Panc1 (cell line): ENCODE measurements at regions not wholly inside any gene's neighbourhood (a gene's known extent, or its start where the extent isn't known, plus 50 kb on each side); places are given as distances from the start of the nearest gene placed in this dataset.

Source experiments
- ATAC-seq: fragments of 200-7000 bp; cut with Tn5 transposase; 2 replicates; pipeline ENCODE4 v1.9.1; 2020; ENCODE audit warnings: mild to moderate bottlenecking, moderate library complexity
- BruUV-seq: library from RNA; stranded (reverse); fragments of 400-500 nt; replicated peaks from 2 replicates; lab custom pipeline; 2021; lab: Mats Ljungman, UMichigan
- CTCF ChIA-PET: fragments of 300-600 bp; sonication (Branson Sonifier 250); formaldehyde crosslinking; loops from one replicate; lab custom pipeline; 2022; ENCODE audit warnings: antibody characterized with exemption; lab: Charles Lee
- POLR2A ChIA-PET: fragments of 300-600 bp; sonication (Branson Sonifier 250); formaldehyde crosslinking; loops from one replicate; lab custom pipeline; 2022; ENCODE audit warnings: antibody characterized with exemption; lab: Charles Lee
- DNase-seq: peaks from one replicate; pipeline ENCODE4 v3.0.0-alpha.2; 2010; ENCODE audit warnings: low read depth, low spot score
- H3K27ac ChIP-seq: 2 replicates; pipeline ENCODE4 v1.5.1; 2011; ENCODE audit warnings: mild to moderate bottlenecking, low read length, inconsistent platforms
- H3K27me3 ChIP-seq: fragments of 200-500 bp; sonication (Bioruptor generic); 2 replicates; pipeline ENCODE4 v1.6.0; 2014; ENCODE audit warnings: low read length, inconsistent platforms; ENCODE audit not compliant: control insufficient read depth, insufficient read depth
- H3K36me3 ChIP-seq: fragments of 200-500 bp; sonication (Bioruptor generic); 2 replicates; pipeline ENCODE4 v1.5.1; 2014; ENCODE audit warnings: inconsistent platforms, mild to moderate bottlenecking, low read length, moderate library complexity; ENCODE audit not compliant: control insufficient read depth, insufficient read depth
- H3K4me1 ChIP-seq: 2 replicates; pipeline ENCODE4 v1.5.1; 2011; ENCODE audit warnings: inconsistent platforms, mild to moderate bottlenecking, low read length, moderate library complexity; ENCODE audit not compliant: control insufficient read depth, insufficient read depth
- H3K4me3 ChIP-seq, 2 experiments: 2 replicates each; pipeline ENCODE4 v1.5.1; 2011 to 2012; ENCODE audit warnings: low read depth in 2 of 2, low read length in 2 of 2, mild to moderate bottlenecking in 2 of 2, inconsistent platforms in 1 of 2, moderate library complexity in 1 of 2
- H3K9me3 ChIP-seq: fragments of 200-500 bp; sonication (Bioruptor generic); 2 replicates; pipeline ENCODE4 v1.5.1; 2014; ENCODE audit warnings: low read depth, mild to moderate bottlenecking, inconsistent platforms, low read length, moderate library complexity; ENCODE audit not compliant: control insufficient read depth, insufficient read depth
- POLR2AphosphoS5 ChIP-seq: IDR thresholded peaks from 2 replicates; pipeline ENCODE4 v1.6.1; 2012; ENCODE audit warnings: mild to moderate bottlenecking, low read depth, low read length, moderate library complexity
- REST ChIP-seq, 2 experiments: IDR thresholded peaks; 2 replicates each; pipeline ENCODE4 v1.6.1; 2011 to 2012; ENCODE audit warnings: low read depth in 2 of 2, control low read depth in 1 of 2, low read length in 1 of 2, mild to moderate bottlenecking in 1 of 2, moderate library complexity in 1 of 2; ENCODE audit not compliant: insufficient read depth in 1 of 2
- SIN3A ChIP-seq: IDR thresholded peaks from 2 replicates; pipeline ENCODE4 v1.6.1; 2012; ENCODE audit warnings: low read depth, mild to moderate bottlenecking, low read length, moderate library complexity, borderline replicate concordance; ENCODE audit not compliant: insufficient read depth
- TCF7L2 ChIP-seq: IDR thresholded peaks from 2 replicates; pipeline ENCODE4 v1.6.1; 2011; ENCODE audit warnings: mild to moderate bottlenecking, low read depth, low read length, inconsistent platforms
- in situ Hi-C: cut with HindIII; loops from 2 replicates; pipeline ENCODE4 v1.10.0; 2016; ENCODE audit warnings: low sequenced_read_pairs, low pct_unique_long_range_greater_than_20kb
- intact Hi-C: fragments of 100-400 bp; cut with micrococcal nuclease; formaldehyde crosslinking; loops from one replicate; pipeline ENCODE4 v1.10.0; 2022; ENCODE audit not compliant: unreplicated experiment
- TF ChIP-seq, protein P1 (sequence below): fragments of 450-650 bp; IDR thresholded peaks from 2 replicates; pipeline ENCODE4 v1.5.1; 2017; ENCODE audit warnings: mild to moderate bottlenecking

- TF ChIP-seq REST (IDR thresholded peaks at IDR 0.05; ENCODE audit: insufficient read depth in 1 of 2, low read depth in 2 of 2, low read length in 1 of 2): no peak
- TF ChIP-seq, protein P1, sequence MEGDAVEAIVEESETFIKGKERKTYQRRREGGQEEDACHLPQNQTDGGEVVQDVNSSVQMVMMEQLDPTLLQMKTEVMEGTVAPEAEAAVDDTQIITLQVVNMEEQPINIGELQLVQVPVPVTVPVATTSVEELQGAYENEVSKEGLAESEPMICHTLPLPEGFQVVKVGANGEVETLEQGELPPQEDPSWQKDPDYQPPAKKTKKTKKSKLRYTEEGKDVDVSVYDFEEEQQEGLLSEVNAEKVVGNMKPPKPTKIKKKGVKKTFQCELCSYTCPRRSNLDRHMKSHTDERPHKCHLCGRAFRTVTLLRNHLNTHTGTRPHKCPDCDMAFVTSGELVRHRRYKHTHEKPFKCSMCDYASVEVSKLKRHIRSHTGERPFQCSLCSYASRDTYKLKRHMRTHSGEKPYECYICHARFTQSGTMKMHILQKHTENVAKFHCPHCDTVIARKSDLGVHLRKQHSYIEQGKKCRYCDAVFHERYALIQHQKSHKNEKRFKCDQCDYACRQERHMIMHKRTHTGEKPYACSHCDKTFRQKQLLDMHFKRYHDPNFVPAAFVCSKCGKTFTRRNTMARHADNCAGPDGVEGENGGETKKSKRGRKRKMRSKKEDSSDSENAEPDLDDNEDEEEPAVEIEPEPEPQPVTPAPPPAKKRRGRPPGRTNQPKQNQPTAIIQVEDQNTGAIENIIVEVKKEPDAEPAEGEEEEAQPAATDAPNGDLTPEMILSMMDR: no peak
- no peak for TF ChIP-seq POLR2AphosphoS5
- TF ChIP-seq SIN3A: no peak
- TF ChIP-seq TCF7L2: no peak
- no peaks in the 10 kb centered on the region for H3K9me3 ChIP-seq
- no peaks in the 10 kb centered on the region for H3K27me3 ChIP-seq
- DNase-seq: no peak
- in situ Hi-C loops (no loop called here), intact Hi-C loops (no loop called here)
- no peaks in the 10 kb centered on the region for H3K4me1 ChIP-seq
- H3K4me3 ChIP-seq: no peak overlapping the region
- ATAC-seq: no peak
- CTCF ChIA-PET: no interaction called here
- H3K36me3 ChIP-seq: no peaks in the 10 kb centered on the region
- no TSS peak for BruUV-seq
- no peak overlapping the region for H3K27ac ChIP-seq
- POLR2A ChIA-PET: no interaction called here
Observed at GRCh38 chr16:51755039-51755501, 604.0 kb upstream of the SALL1 start.

DNA sequence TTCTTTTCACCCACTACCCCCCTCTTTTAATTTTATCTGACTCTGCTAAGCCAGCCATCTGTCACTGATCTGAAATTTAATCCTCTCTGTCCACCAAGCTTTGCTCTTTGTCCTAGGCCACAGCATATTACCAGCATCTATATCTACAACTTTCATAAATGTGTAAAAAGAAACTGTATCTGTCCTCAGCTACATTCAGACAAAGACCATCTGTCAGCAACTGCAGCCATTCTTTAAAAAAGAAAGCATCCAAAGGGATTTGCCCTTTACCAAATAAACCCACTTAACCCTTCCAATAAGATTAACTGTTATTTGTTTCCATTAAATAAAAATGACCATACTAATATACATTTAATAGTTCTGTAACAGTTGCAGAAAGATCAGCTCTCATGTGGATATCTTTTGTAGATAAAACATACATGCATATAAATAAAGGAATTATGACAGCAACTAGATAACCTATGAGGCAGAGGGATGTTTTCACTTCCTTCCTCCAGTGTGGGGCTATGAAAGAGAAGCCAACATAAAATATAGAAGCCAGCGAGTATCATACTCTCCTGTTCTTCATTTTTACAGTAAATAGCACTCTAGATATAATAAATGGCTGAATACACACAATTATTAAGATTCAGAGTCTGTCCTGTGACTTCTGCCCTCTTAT lies 602.5 kb upstream of the SALL1 start:
- POLR2A ChIA-PET: no interaction called here
- in situ Hi-C loops: no loop called here

More for the DNA sequence above, 602.5 kb upstream of the SALL1 start:
- intact Hi-C loops: no loop called here
- Histone ChIP-seq H3K27ac (no peak overlapping the region), H3K36me3 (no peaks in the 10 kb centered on the region), H3K4me3 (no peak overlapping the region), H3K27me3 (no peaks in the 10 kb centered on the region), H3K9me3 (no peaks in the 10 kb centered on the region), H3K4me1 (no peaks in the 10 kb centered on the region)
- CTCF ChIA-PET: no interaction called here
- TF ChIP-seq TCF7L2 (no peak), REST (IDR thresholded peaks at IDR 0.05; ENCODE audit: insufficient read depth in 1 of 2, low read depth in 2 of 2, low read length in 1 of 2) (no peak), POLR2AphosphoS5 (no peak), SIN3A (no peak)
- TF ChIP-seq, protein P1: no peak
- DNase-seq (no peak), ATAC-seq (no peak)
- BruUV-seq: no TSS peak
